IgD-negative memory B cell (primary cell): ENCODE measurements at regions not wholly inside any gene's neighbourhood (a gene's known extent, or its start where the extent isn't known, plus 50 kb on each side); places are given as distances from the start of the nearest gene placed in this dataset.

Experiments used
- H3K27ac Mint-ChIP-seq, 3 donors: one replicate each; pipeline ENCODE4 v1.8.0; 2020 to 2022; ENCODE audit warnings: mild to moderate bottlenecking in 3 of 3, mixed read lengths in 3 of 3, moderate library complexity in 1 of 3
- H3K27me3 Mint-ChIP-seq: one replicate; pipeline ENCODE4 v1.8.0; 2021; ENCODE audit warnings: mixed read lengths
- H3K36me3 Mint-ChIP-seq: one replicate; pipeline ENCODE4 v1.8.0; 2020; ENCODE audit warnings: mild to moderate bottlenecking, mixed read lengths
- H3K4me1 Mint-ChIP-seq, 3 donors: one replicate each; pipeline ENCODE4 v1.8.0; 2020 to 2022; ENCODE audit warnings: mixed read lengths in 3 of 3, mild to moderate bottlenecking in 1 of 3
- H3K4me3 Mint-ChIP-seq, 4 donors: one replicate each; pipeline ENCODE4 v1.8.0; 2020 to 2022; ENCODE audit warnings: mild to moderate bottlenecking in 4 of 4, mixed read lengths in 4 of 4, moderate library complexity in 3 of 4
- H3K9me3 Mint-ChIP-seq, 3 donors: one replicate each; pipeline ENCODE4 v1.8.0; 2020 to 2021; ENCODE audit warnings: mixed read lengths in 3 of 3, mild to moderate bottlenecking in 1 of 3

- H3K4me3 Mint-ChIP-seq: no peak overlapping the region
- H3K27me3 Mint-ChIP-seq: no peaks in the 10 kb centered on the region
- H3K27ac Mint-ChIP-seq: no peak overlapping the region
- peaks cover 1% of the 10 kb centered on the region for H3K36me3 Mint-ChIP-seq
- peaks cover 0 to 5% (median 4%) of the 10 kb centered on the region in 3 donors for H3K9me3 Mint-ChIP-seq
- peaks cover 0 to 1% (median 0%) of the 10 kb centered on the region in 3 donors for H3K4me1 Mint-ChIP-seq
Observed at GRCh38 chr2:22290302-22290701, 1094.7 kb upstream of the KLHL29 start.

GRCh38 chr2:22290909-22291473 is 1094.0 kb upstream of the KLHL29 start:
- Mint-ChIP-seq H3K4me1 (peaks cover 0 to 1% (median 0%) of the 10 kb centered on the region in 3 donors), H3K36me3 (peaks cover 1% of the 10 kb centered on the region), H3K27me3 (no peaks in the 10 kb centered on the region), H3K4me3 (no peak overlapping the region), H3K9me3 (peaks cover 0 to 5% (median 4%) of the 10 kb centered on the region in 3 donors), H3K27ac (no peak overlapping the region)

- Mint-ChIP-seq H3K27me3 (no peaks in the 10 kb centered on the region), H3K9me3 (no peaks in the 10 kb centered on the region), H3K36me3 (no peaks in the 10 kb centered on the region), H3K4me3 (no peak overlapping the region), H3K27ac (no peak overlapping the region), H3K4me1 (no peaks in the 10 kb centered on the region)
Observed at GRCh38 chr2:22301228-22301627, 1083.8 kb upstream of the KLHL29 start.

- H3K27me3 Mint-ChIP-seq: no peaks in the 10 kb centered on the region
- H3K9me3 Mint-ChIP-seq: peaks cover 4 to 5% (median 4%) of the 10 kb centered on the region in 3 donors
- H3K27ac Mint-ChIP-seq: no peak overlapping the region
- no peaks in the 10 kb centered on the region for H3K4me1 Mint-ChIP-seq
- no peak overlapping the region for H3K4me3 Mint-ChIP-seq
- no peaks in the 10 kb centered on the region for H3K36me3 Mint-ChIP-seq
Observed at GRCh38 chr2:22326250-22326649, 1058.7 kb upstream of the KLHL29 start.

GRCh38 chr2:22329211-22330154 is 1055.5 kb upstream of the KLHL29 start:
- H3K27me3 Mint-ChIP-seq: no peaks in the 10 kb centered on the region
- H3K9me3 Mint-ChIP-seq: peaks cover 0 to 3% (median 1%) of the 10 kb centered on the region in 3 donors
- H3K27ac Mint-ChIP-seq: no peak overlapping the region
- H3K4me1 Mint-ChIP-seq: no peaks in the 10 kb centered on the region
- no peak overlapping the region for H3K4me3 Mint-ChIP-seq
- H3K36me3 Mint-ChIP-seq: no peaks in the 10 kb centered on the region

GRCh38 chr2:22336414-22336813 is 1048.6 kb upstream of the KLHL29 start:
- H3K4me1 Mint-ChIP-seq: no peaks in the 10 kb centered on the region
- peaks cover 0 to 8% (median 0%) of the 10 kb centered on the region in 3 donors for H3K9me3 Mint-ChIP-seq
- no peaks in the 10 kb centered on the region for H3K36me3 Mint-ChIP-seq
- H3K27me3 Mint-ChIP-seq: no peaks in the 10 kb centered on the region
- no peak overlapping the region for H3K27ac Mint-ChIP-seq
- no peak overlapping the region for H3K4me3 Mint-ChIP-seq

GRCh38 chr2:22340716-22341115 is 1044.3 kb upstream of the KLHL29 start:
- peaks cover 0 to 3% (median 1%) of the 10 kb centered on the region in 3 donors for H3K4me1 Mint-ChIP-seq
- no peak overlapping the region for H3K4me3 Mint-ChIP-seq

GRCh38 chr2:22347306-22347705 is 1037.7 kb upstream of the KLHL29 start:
- no peak overlapping the region for H3K27ac Mint-ChIP-seq
- no peak overlapping the region for H3K4me3 Mint-ChIP-seq

More at GRCh38 chr2:22340716-22341115, 1044.3 kb upstream of the KLHL29 start:
- Mint-ChIP-seq H3K9me3 (peaks cover 0 to 7% (median 0%) of the 10 kb centered on the region in 3 donors), H3K27ac (no peak overlapping the region), H3K36me3 (no peaks in the 10 kb centered on the region), H3K27me3 (no peaks in the 10 kb centered on the region)

GRCh38 chr2:22350621-22351020 is 1034.4 kb upstream of the KLHL29 start:
- H3K4me1 Mint-ChIP-seq: no peaks in the 10 kb centered on the region
- H3K27ac Mint-ChIP-seq: no peak overlapping the region
- no peaks in the 10 kb centered on the region for H3K27me3 Mint-ChIP-seq

More at GRCh38 chr2:22347306-22347705, 1037.7 kb upstream of the KLHL29 start:
- peaks cover 0 to 3% (median 0%) of the 10 kb centered on the region in 3 donors for H3K9me3 Mint-ChIP-seq
- H3K4me1 Mint-ChIP-seq: peaks cover 0 to 3% (median 1%) of the 10 kb centered on the region in 3 donors
- H3K36me3 Mint-ChIP-seq: no peaks in the 10 kb centered on the region
- no peaks in the 10 kb centered on the region for H3K27me3 Mint-ChIP-seq

GRCh38 chr2:22355816-22356433 is 1029.1 kb upstream of the KLHL29 start:
- Mint-ChIP-seq H3K4me3 (no peak overlapping the region), H3K27ac (no peak overlapping the region)

More at GRCh38 chr2:22350621-22351020, 1034.4 kb upstream of the KLHL29 start:
- Mint-ChIP-seq H3K4me3 (no peak overlapping the region), H3K9me3 (no peaks in the 10 kb centered on the region), H3K36me3 (no peaks in the 10 kb centered on the region)

GRCh38 chr2:22359071-22359672 is 1025.8 kb upstream of the KLHL29 start:
- no peak overlapping the region for H3K27ac Mint-ChIP-seq
- H3K4me1 Mint-ChIP-seq: no peaks in the 10 kb centered on the region
- H3K9me3 Mint-ChIP-seq: peaks cover 0 to 2% (median 0%) of the 10 kb centered on the region in 3 donors
- H3K36me3 Mint-ChIP-seq: no peaks in the 10 kb centered on the region
- no peak overlapping the region for H3K4me3 Mint-ChIP-seq
- H3K27me3 Mint-ChIP-seq: no peaks in the 10 kb centered on the region

More at GRCh38 chr2:22355816-22356433, 1029.1 kb upstream of the KLHL29 start:
- no peaks in the 10 kb centered on the region for H3K9me3 Mint-ChIP-seq
- H3K27me3 Mint-ChIP-seq: no peaks in the 10 kb centered on the region
- H3K4me1 Mint-ChIP-seq: no peaks in the 10 kb centered on the region
- no peaks in the 10 kb centered on the region for H3K36me3 Mint-ChIP-seq

GRCh38 chr2:22360735-22361374 is 1024.1 kb upstream of the KLHL29 start:
- Mint-ChIP-seq H3K9me3 (peaks cover 0 to 2% (median 0%) of the 10 kb centered on the region in 3 donors), H3K4me3 (no peak overlapping the region), H3K27ac (no peak overlapping the region), H3K27me3 (no peaks in the 10 kb centered on the region), H3K4me1 (no peaks in the 10 kb centered on the region), H3K36me3 (no peaks in the 10 kb centered on the region)

- Mint-ChIP-seq H3K36me3 (no peaks in the 10 kb centered on the region), H3K9me3 (peaks cover 0 to 2% (median 0%) of the 10 kb centered on the region in 3 donors), H3K4me3 (no peak overlapping the region), H3K4me1 (no peaks in the 10 kb centered on the region), H3K27me3 (no peaks in the 10 kb centered on the region), H3K27ac (no peak overlapping the region)
Observed at GRCh38 chr2:22361571-22361970, 1023.4 kb upstream of the KLHL29 start.

GRCh38 chr2:22375096-22375495 is 1009.9 kb upstream of the KLHL29 start:
- H3K36me3 Mint-ChIP-seq: no peaks in the 10 kb centered on the region
- no peaks in the 10 kb centered on the region for H3K27me3 Mint-ChIP-seq
- H3K4me1 Mint-ChIP-seq: peaks cover 0 to 2% (median 0%) of the 10 kb centered on the region in 3 donors
- no peak overlapping the region for H3K4me3 Mint-ChIP-seq
- peaks cover 2 to 7% (median 2%) of the 10 kb centered on the region in 3 donors for H3K9me3 Mint-ChIP-seq
- no peak overlapping the region for H3K27ac Mint-ChIP-seq
